ENCODE measurements at regions not wholly inside any gene's neighbourhood (a gene's known extent, or its start where the extent isn't known, plus 50 kb on each side); places are given as distances from the start of the nearest gene placed in this dataset.

- no peak for FAIRE-seq
- H2BK5ac ChIP-seq (ENCODE audit: low read depth, low read length): no peak overlapping the region
- CTCF ChIA-PET (ENCODE audit: partially characterized antibody): no interaction called here
- no peak for TF ChIP-seq ATF3 (IDR thresholded peaks at IDR 0.05; ENCODE audit: insufficient read depth, low read depth, low read length)
- no peak for TF ChIP-seq YY1 (IDR thresholded peaks at IDR 0.05; ENCODE audit: low read depth, low read length)
- no peak for TF ChIP-seq CBX5 (IDR thresholded peaks at IDR 0.05; ENCODE audit: low read depth, low read length)
- no peak for TF ChIP-seq RFX5 (IDR thresholded peaks at IDR 0.05; ENCODE audit: borderline replicate concordance, low read depth, low read length)
- TF ChIP-seq NANOG (IDR thresholded peaks at IDR 0.05; ENCODE audit: insufficient read depth, low read depth, low read length, poor library complexity, severe bottlenecking): no peak
Measured at GRCh38 chr2:188023035-188023434, 268.6 kb upstream of the GULP1 start.

More at GRCh38 chr2:188023035-188023434, 268.6 kb upstream of the GULP1 start:
- H3K36me3 ChIP-seq (ENCODE audit: control insufficient read depth in 2 of 4, insufficient read depth in 4 of 4, low read length in 3 of 4): no peaks in the 10 kb centered on the region; a peak in 1 of 8 replicates
- no peaks in the 10 kb centered on the region for H3K79me1 ChIP-seq (ENCODE audit: low read depth, low read length)
- POLR2A ChIA-PET (ENCODE audit: partially characterized antibody): interaction anchor here (1.8 kb wide), 1 partner anchor 10 kb away, joined by 8 read pairs; no protein-coding TSS in a partner anchor
- no peak overlapping the region for H3K27ac ChIP-seq (ENCODE audit: low read depth, low read length)
- H3K9me3 ChIP-seq (ENCODE audit: insufficient read depth in 2 of 2, low read depth in 1 of 2, low read length in 1 of 2): peaks cover 13 to 14% of the 10 kb centered on the region in 2 experiments
- H2AFZ ChIP-seq (ENCODE audit: low read length): no peak overlapping the region
- H2BK12ac ChIP-seq (ENCODE audit: low read depth, low read length): no peak overlapping the region
- peaks cover 0 to 1% (median 0%) of the 10 kb centered on the region in 4 experiments; a peak in 1 of 7 replicates for H3K4me1 ChIP-seq (replicated peaks in 1 of 4; ENCODE audit: control insufficient read depth in 3 of 4, insufficient read depth in 4 of 4, low read length in 3 of 4)
- H3K56ac ChIP-seq (replicated peaks; ENCODE audit: insufficient read length, low read depth, low read length): no peak overlapping the region
- no peaks in the 10 kb centered on the region for H3K27me3 ChIP-seq (replicated peaks in 1 of 4; ENCODE audit: control insufficient read depth in 3 of 4, extremely low read depth in 1 of 4, insufficient read depth in 3 of 4, low read length in 3 of 4)
- DNase-seq (ENCODE audit: low read depth in 1 of 2, low spot score in 2 of 2): no peak
- no peak overlapping the region for H3K18ac ChIP-seq (ENCODE audit: extremely low read depth, low read length)
- H4K20me1 ChIP-seq (replicated peaks in 1 of 2; ENCODE audit: control insufficient read depth in 1 of 2, insufficient read depth in 2 of 2, low read length in 2 of 2): no peaks in the 10 kb centered on the region
- H4K5ac ChIP-seq (ENCODE audit: insufficient read length, low read depth, low read length): no peak overlapping the region
- H3K79me2 ChIP-seq (ENCODE audit: control insufficient read depth in 1 of 2, insufficient read depth in 2 of 2, low read length in 2 of 2): no peaks in the 10 kb centered on the region
- no peak overlapping the region for H3K4ac ChIP-seq (replicated peaks; ENCODE audit: insufficient read length, low read depth, low read length)
- no peak overlapping the region for H3K4me3 ChIP-seq (ENCODE audit: extremely low read depth in 1 of 4, insufficient read depth in 2 of 4, low read depth in 3 of 4, low read length in 4 of 4)
- H3K4me2 ChIP-seq (ENCODE audit: insufficient read depth in 1 of 2, low read depth in 2 of 2, low read length in 2 of 2): no peak overlapping the region
- no peak overlapping the region for H4K8ac ChIP-seq (ENCODE audit: extremely low read depth, insufficient read depth, low read length)
- no peak overlapping the region for H2BK15ac ChIP-seq (ENCODE audit: low read length)
- no peaks in the 10 kb centered on the region for H3K23me2 ChIP-seq (ENCODE audit: low read depth, low read length)
- H2BK120ac ChIP-seq (replicated peaks; ENCODE audit: low read depth, low read length): no peak overlapping the region
- no peak overlapping the region for H2BK20ac ChIP-seq (ENCODE audit: low read length)
- WGBS, 2 experiments (ENCODE audit: extremely low coverage in 1 of 2, insufficient coverage in 1 of 2, insufficient read length in 1 of 2, insufficient replicate concordance in 2 of 2, low coverage in 1 of 2, low lambda C conversion rate in 2 of 2, missing lambda C conversion rate in 1 of 2): 100% methylated on average over 1 of the region's 1 CpG; no CpG with 5 or more reads in 1 of the 2 experiments
- no peak overlapping the region for H3K14ac ChIP-seq (ENCODE audit: insufficient read length)
- H2AK5ac ChIP-seq (ENCODE audit: low read depth, low read length): no peak overlapping the region
- H3K23ac ChIP-seq (ENCODE audit: insufficient read length): no peak overlapping the region
- H4K91ac ChIP-seq (replicated peaks; ENCODE audit: insufficient read length, low read length): no peak overlapping the region
- H3K9ac ChIP-seq (replicated peaks in 1 of 4; ENCODE audit: extremely low read depth in 1 of 4, low read depth in 3 of 4, low read length in 3 of 4): no peak overlapping the region

All from H1 (cell line).